Nephron (organoid): ENCODE measurements at regions not wholly inside any gene's neighbourhood (a gene's known extent, or its start where the extent isn't known, plus 50 kb on each side); places are given as distances from the start of the nearest gene placed in this dataset.

Source experiments
- H3K27ac Mint-ChIP-seq, 3 experiments: 2 replicates each; pipeline ENCODE4 v1.8.0; 2020; ENCODE audit warnings: mixed read lengths in 3 of 3, mild to moderate bottlenecking in 2 of 3, moderate library complexity in 1 of 3
- H3K27me3 Mint-ChIP-seq: 2 replicates; pipeline ENCODE4 v1.8.0; 2021; ENCODE audit warnings: low read depth, mild to moderate bottlenecking, moderate library complexity, mixed read lengths
- H3K36me3 Mint-ChIP-seq: 2 replicates; pipeline ENCODE4 v1.8.0; 2020; ENCODE audit warnings: low read depth, mixed read lengths
- H3K4me1 Mint-ChIP-seq: 2 replicates; pipeline ENCODE4 v1.8.0; 2020; ENCODE audit warnings: mixed read lengths
- H3K4me3 Mint-ChIP-seq, 3 experiments: 2 replicates each; pipeline ENCODE4 v1.8.0; 2020; ENCODE audit warnings: mild to moderate bottlenecking in 3 of 3, mixed read lengths in 3 of 3, moderate library complexity in 2 of 3
- H3K9me3 Mint-ChIP-seq: 2 replicates; pipeline ENCODE4 v1.8.0; 2020; ENCODE audit warnings: mixed read lengths
- TF ChIP-seq, protein P1 (sequence below), 3 experiments: fragments of 200-600 bp; sonication (generic); IDR thresholded peaks; one replicate each; pipeline ENCODE4 v1.5.0; 2021; ENCODE audit warnings: antibody characterized with exemption in 3 of 3; ENCODE audit not compliant: unreplicated experiment in 3 of 3

DNA sequence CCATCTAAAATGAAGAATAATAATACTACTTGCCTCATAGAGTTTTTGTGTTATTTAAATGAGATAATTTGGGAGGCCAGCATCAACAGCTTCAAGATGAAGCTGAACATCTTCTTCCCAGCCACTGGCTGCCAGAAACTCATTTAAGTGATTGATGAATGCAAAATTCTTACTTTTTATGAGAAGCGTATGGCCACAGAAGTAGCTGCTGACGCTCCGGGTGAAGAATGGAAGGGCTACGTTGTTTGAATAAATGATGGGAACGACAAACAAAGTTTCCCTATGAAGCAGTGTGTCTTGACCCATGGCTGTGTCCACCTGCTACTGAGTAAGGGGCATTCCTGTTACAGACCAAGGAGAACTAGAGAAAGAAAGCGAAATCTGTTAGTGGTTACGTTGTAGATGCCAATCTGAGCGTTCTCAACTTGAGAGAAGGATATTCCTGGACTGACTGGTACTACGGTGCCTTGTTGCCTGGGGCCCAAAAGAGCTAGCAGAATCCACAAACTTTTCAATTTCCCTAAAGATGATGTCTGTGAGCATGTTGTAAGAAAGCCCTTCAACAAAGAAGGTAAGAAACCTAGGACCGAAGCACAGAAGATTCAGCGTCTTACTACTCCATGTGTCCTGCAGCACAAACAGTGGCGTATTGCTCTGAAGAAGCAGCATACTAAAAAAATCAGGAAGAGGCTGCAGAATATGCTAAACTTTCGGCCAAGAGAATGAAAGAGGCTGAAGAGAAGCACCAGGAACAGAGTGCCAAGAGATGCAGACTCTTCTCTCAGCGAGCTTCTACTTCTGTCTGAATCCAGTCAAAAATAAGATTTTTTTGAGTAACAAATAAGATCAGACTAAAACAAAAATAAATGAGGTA is 100.0 kb upstream of the LRIG3 start:
- H3K4me3 Mint-ChIP-seq = no peak overlapping the region
- no peaks in the 10 kb centered on the region for H3K27me3 Mint-ChIP-seq
- H3K36me3 Mint-ChIP-seq = no peaks in the 10 kb centered on the region
- TF ChIP-seq, protein P1, sequence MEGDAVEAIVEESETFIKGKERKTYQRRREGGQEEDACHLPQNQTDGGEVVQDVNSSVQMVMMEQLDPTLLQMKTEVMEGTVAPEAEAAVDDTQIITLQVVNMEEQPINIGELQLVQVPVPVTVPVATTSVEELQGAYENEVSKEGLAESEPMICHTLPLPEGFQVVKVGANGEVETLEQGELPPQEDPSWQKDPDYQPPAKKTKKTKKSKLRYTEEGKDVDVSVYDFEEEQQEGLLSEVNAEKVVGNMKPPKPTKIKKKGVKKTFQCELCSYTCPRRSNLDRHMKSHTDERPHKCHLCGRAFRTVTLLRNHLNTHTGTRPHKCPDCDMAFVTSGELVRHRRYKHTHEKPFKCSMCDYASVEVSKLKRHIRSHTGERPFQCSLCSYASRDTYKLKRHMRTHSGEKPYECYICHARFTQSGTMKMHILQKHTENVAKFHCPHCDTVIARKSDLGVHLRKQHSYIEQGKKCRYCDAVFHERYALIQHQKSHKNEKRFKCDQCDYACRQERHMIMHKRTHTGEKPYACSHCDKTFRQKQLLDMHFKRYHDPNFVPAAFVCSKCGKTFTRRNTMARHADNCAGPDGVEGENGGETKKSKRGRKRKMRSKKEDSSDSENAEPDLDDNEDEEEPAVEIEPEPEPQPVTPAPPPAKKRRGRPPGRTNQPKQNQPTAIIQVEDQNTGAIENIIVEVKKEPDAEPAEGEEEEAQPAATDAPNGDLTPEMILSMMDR (IDR thresholded peaks at IDR 0.05; ENCODE audit: unreplicated experiment in 3 of 3) = no peak
- H3K4me1 Mint-ChIP-seq = peaks cover 9% of the 10 kb centered on the region
- no peaks in the 10 kb centered on the region for H3K9me3 Mint-ChIP-seq
- no peak overlapping the region for H3K27ac Mint-ChIP-seq

DNA sequence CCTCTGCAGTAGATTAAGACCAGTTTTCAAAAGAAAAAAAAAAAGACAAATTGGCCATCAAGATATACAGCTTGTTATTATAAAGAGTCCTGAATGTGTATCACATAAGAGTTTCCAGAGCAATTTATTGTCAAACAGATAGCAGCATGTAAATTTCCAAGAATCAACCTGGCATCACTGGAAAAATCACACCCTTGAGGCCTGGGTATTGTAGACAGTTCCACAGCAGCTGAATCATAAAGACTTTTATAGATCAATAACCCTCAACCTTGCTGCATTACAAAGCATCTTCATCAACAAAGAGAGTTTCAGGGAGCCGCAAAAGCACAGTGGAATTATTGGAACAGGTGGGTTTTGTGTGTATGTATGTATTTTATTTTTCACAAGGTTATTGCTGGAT is 94.6 kb upstream of the LRIG3 start:
- no peaks in the 10 kb centered on the region for H3K27me3 Mint-ChIP-seq
- H3K36me3 Mint-ChIP-seq = no peaks in the 10 kb centered on the region
- H3K4me1 Mint-ChIP-seq = peaks cover 11% of the 10 kb centered on the region
- no peaks in the 10 kb centered on the region for H3K9me3 Mint-ChIP-seq
- TF ChIP-seq, protein P1 (IDR thresholded peaks at IDR 0.05; ENCODE audit: unreplicated experiment in 3 of 3) = no peak
- no peak overlapping the region for H3K4me3 Mint-ChIP-seq
- peak overlapping the region in 1 of 3 experiments; percentile 10 for H3K27ac Mint-ChIP-seq

DNA sequence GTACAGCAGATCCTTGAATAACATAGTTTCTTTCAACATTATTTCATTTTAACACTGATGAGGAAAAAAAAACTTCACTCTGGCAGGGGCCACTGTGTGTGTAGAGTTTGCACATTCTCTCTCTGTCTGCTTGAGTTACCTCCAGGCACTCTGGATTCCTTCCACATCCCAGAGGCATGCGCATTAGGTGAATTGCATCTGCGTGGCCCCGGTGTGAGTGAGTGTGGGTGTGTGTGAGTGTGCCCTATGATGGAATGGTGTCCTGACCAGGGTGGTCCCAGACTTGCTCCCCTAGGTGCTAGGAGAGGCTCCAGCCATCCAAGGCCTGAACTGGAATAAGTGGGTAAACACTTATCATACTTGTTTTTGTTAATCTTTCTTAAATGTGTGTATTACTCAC is 90.6 kb upstream of the LRIG3 start:
- no peaks in the 10 kb centered on the region for H3K9me3 Mint-ChIP-seq
- TF ChIP-seq, protein P1 (IDR thresholded peaks at IDR 0.05; ENCODE audit: unreplicated experiment in 3 of 3) = no peak
- H3K27me3 Mint-ChIP-seq = no peaks in the 10 kb centered on the region
- no peak overlapping the region for H3K4me3 Mint-ChIP-seq
- H3K4me1 Mint-ChIP-seq = peaks cover 16% of the 10 kb centered on the region
- peak overlapping the region; percentile 60 to 78 (median 77) for H3K27ac Mint-ChIP-seq
- no peaks in the 10 kb centered on the region for H3K36me3 Mint-ChIP-seq

DNA sequence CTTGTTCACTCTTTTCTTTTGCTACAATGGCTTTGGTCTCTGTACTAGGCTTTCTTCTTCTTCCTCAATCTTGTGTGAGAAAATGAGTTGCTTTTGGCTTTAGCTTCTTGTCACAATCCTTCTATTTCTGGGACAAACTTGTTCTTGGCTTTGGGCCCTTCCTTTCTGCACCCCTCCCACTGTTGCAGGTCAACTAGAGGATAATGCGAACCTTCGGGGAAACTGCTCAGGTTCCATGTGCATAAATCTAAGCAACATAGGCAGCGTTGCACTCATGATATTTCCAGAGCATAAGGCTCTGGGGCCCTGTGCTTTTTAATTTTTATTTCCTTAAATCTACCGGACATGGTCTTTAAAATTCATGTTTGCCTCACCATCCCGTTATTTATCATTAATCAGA is 89.8 kb upstream of the LRIG3 start:
- Mint-ChIP-seq H3K4me1 (peaks cover 23% of the 10 kb centered on the region), H3K9me3 (no peaks in the 10 kb centered on the region), H3K4me3 (no peak overlapping the region), H3K36me3 (no peaks in the 10 kb centered on the region), H3K27ac (peak overlapping the region; percentile 60 to 78 (median 77)), H3K27me3 (no peaks in the 10 kb centered on the region)
- TF ChIP-seq, protein P1 (IDR thresholded peaks at IDR 0.05; ENCODE audit: unreplicated experiment in 3 of 3) = no peak

DNA sequence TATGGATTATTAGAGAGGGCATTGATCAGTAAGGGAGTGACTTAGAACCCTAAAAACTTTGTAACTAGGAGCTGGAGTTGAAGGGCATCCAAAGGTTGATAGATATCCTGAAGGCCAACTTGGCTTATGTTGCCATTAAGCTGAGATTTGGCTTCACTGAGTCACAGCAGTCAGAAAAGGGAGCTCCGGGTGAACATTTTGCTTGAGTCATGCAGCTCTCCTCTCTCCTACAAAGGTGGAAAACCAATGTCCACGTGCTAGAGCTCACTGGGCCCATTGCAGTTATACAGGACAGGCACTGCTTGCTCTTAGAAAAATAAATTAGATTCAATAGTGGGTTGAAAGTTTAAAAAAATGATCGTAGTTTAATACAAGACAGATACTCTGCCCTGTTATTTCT is 87.3 kb upstream of the LRIG3 start:
- H3K36me3 Mint-ChIP-seq = no peaks in the 10 kb centered on the region
- H3K9me3 Mint-ChIP-seq = no peaks in the 10 kb centered on the region
- H3K27me3 Mint-ChIP-seq = no peaks in the 10 kb centered on the region
- H3K4me1 Mint-ChIP-seq = peaks cover 30% of the 10 kb centered on the region
- H3K27ac Mint-ChIP-seq = peak overlapping the region in 2 of 3 experiments; percentile 5 to 14
- TF ChIP-seq, protein P1 (IDR thresholded peaks at IDR 0.05; ENCODE audit: unreplicated experiment in 3 of 3) = no peak
- H3K4me3 Mint-ChIP-seq = no peak overlapping the region
